Testis (tissue), 2 donors: ENCODE measurements at regions not wholly inside any gene's neighbourhood (a gene's known extent, or its start where the extent isn't known, plus 50 kb on each side); places are given as distances from the start of the nearest gene placed in this dataset.

Source experiments
- CTCF ChIP-seq, 3 experiments: fragments of 450-650 bp in 2 of 3; fragments of 200-600 bp in 1 of 3; sonication (generic) in 1 of 3; IDR thresholded peaks; one replicate each; pipeline ENCODE4 v1.5.1; 2016 to 2019; ENCODE audit warnings: antibody characterized with exemption in 3 of 3, mild to moderate bottlenecking in 2 of 3, moderate library complexity in 1 of 3
- POLR2A ChIP-seq: fragments of 450-650 bp; IDR thresholded peaks from one replicate; pipeline ENCODE4 v1.6.1; 2017; ENCODE audit warnings: antibody characterized with exemption, mild to moderate bottlenecking, moderate library complexity

DNA sequence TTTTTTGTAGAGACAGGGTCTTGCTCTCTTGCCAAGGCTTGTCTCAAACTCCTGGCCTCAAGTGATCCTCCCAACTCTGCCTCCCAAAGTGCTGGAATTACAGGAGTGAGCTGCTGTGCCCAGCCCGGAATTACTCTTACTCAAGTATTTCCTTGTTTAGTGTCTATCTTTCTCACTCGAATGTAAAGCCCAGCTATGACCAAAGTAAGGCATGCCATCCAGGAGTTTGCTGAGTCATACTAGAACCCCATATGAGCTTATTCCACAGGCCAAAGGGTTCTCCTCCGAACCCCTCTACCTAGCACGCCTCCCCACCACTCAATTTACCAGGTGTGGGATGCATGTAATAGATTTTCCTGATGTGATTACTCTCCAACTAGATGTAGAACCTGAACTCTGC is 166.6 kb upstream of the AUTS2 start:
- TF ChIP-seq CTCF (IDR thresholded peaks at IDR 0.05) (no peak), POLR2A (no peak)
